ENCODE measurements at regions not wholly inside any gene's neighbourhood (a gene's known extent, or its start where the extent isn't known, plus 50 kb on each side); places are given as distances from the start of the nearest gene placed in this dataset.
"Not testable (repeated sequence)": the region's sequence is repeated elsewhere in the genome, so short reads cannot be mapped to it uniquely, and the experiment has no call there.

DNA sequence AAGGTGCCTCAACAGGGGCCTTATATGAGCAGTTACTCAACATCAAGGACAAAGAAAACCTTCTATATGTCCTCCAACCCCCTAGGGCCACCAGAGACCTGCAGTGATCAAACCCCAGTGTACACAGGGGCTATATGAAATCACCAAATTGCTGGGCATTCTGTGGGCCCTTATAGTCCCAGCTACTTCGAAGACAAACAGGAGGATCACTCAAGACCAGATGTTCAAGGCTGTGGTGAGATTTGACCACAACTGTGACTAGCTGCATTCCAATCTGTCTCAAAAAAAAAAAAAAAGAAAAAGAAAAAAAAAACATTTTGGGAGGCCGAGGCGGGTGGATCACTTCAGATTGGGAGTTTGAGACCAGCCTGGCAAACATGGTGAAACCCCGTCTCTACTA lies 51.0 kb upstream of the PRB2 start:
- DNase-seq: no peak

DNA sequence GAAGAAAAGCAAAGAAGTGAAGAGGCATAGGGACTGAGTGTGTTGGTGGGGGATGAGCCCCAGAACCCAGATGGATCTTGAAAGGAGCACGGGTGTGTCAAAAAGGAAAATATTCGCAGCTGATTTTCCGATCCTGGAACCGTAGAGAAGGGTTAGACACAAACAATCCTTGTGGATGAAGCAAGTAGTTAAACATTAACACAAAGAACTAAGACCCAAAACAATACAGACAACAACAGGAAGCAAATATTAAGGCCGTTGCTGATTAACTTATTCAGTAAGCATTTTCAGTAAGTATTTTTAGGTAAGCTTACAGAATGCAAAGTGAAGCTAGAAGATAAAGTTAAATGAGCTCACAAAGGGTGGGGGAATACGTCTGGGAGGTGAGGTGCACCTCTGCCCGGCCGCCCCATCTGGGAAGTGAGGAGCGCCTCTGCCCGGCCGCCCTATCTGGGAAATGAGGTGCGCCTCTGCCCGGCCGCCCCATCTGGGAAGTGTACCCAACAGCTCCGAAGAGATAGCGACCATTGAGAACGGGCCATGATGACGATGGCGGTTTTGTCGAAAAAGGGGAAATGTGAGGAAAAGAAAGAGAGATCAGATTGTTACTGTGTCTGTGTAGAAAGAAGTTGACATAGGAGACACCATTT lies 62.8 kb upstream of the PRB2 start:
- no peak for DNase-seq

DNA sequence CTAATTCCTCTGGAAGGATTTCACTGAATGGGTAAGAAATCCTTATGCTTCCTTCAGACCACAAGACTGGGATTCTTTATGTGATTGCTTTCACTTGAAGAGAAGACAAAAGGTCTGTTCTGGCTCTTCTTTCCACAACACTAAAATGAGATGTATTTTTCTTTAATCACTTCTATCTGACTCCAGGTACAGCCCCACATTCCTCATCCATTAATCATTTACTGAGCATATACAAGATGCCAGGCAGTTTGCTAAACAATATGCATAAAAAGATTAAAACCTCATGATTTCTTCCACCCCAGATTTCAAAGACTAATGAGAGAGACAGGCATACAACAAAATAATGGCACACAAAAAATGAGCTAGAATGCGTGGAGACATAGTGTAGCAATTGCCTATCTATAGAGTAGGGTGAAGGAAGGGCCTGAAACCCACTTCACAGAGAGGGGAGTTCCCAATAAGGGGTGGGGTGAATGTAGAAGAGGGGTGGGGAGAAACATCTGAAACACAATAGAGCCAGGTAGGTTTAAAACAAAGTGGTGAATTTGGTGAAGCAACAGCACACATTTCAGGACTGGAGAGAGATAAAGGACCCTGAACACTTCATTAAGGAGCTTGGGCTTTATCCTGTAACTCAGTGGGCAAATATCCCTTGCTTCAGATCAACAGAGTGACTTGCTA lies 65.1 kb upstream of the PRB2 start:
- DNase-seq: no peak

DNA sequence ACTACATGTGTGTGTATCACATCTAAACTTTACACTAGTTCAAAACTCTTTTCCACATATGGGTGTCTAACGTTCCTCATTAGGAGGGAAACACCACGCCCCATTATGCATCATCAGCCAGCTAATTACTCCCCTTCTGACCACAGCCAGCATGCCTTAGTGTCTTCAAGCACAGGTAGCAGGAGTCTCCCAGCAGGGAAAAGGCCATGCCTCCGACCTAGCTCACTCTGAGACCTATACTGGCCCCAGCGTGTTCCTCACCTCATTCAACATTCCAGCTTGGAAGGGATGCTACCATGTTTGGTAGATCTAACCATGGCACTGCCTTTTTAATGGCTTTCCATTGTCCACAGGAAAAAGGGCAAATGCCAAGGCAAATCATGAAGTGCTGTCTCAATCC lies 66.1 kb upstream of the PRB2 start:
- no peak for DNase-seq

DNA sequence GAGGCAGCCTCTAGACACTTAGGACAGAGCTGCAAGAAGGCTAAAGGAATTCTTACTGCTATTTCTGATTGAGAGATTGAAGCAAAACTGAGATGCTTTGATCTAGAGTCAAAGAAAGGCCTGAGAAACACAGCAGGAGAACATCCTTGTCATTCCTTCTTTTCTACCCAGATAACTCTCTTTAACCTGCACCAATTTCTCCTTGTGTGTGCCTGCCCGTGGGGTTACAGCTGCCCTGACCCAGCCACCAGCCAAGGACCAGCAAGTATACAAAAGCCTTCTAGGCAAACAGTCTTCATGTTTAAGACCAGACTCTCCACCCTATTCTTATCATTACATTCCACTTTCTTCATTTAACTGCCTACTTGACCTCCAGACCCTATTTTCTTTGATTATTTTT lies 81.7 kb upstream of the PRB2 start:
- DNase-seq: no peak

DNA sequence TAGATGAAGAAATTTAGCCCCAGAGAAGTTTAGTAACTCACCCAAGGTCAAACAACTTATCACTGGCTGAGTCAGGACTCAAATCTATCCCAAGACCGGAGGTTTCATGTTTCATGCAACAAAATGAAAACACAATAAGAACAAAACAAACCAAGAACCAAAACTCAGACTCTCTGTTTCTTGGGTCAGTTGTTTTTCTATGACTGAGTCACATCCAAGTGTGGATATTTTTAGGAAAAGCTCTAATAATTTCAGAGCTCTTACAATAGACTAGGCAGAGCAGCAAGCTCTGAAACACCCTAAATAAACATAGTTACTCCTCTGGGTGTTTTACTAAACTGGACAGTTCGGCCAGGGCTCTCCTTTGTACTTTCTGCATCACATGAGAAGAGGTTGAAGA lies 87.6 kb upstream of the PRB2 start:
- DNase-seq: no peak

DNA sequence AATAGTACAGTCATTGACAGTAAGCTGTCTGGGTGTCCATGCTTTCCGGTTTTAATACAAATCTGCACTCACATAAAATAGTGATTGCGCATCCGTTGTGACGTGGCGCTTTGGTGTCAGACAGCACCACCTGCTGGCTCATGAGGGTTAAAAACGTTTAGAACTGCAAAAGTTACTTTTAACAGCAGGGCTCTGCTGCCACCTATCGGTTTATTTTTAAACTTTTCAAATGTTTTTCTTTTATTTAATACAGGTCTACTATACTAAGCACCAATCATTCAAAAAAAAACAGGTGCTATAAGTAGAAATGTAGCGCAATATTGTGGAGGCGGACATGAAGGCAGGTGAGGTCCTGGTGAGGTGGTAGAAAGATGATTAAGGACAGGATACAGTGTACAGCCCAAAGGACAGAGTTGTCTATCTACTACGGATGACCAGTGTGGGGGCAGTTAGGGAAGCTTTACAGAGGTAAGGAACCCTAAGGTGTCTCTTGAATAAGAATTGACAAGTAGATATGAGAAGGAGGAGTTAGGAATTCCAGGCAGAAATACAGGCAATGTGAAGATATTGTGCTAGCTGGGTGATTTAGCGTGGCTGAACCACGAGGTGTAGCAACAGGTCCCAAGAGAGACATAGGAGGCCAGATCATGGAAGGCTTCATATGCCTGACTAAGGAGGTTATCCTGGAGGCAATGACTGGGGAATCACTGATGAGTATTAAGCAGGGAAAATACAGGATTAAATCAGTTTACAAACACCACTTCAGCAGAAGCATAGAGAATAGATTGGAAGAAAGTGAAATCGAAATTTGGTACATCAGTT lies 91.5 kb upstream of the PRB2 start:
- DNase-seq: peak; percentile 17

DNA sequence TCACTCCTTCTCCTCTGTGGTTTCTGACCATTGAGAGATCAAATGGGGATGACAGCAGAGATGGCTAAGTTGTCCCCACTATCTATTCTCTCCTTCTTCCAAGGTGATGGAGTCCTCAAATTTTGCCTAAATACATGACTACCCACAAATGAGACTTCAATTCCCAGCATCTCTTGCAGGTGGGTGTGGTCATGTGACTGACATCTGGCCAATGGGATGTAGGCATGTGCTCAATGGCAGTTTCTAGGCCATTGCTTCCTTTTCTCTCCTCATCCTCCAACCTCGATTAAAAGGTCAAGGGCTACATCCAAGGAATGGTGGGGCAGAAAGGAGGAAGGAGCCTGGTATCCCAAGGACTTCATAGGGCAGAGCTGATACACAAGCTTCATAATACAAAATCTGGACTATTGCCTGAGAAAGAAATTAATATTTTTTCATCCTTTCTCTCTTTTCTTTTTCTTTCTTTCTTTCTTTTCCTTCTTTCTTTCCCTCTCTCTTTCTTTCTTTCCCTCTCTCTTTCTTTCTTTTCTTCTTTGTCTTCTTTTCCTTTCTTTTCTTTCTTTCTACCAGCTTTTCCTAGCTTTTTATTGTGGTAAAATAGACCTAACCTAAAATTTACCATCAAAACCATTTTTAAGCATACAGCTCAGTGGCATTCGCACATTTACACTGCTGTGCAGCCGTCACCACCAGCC lies 100.9 kb upstream of the PRB2 start:
- no peak for DNase-seq

DNA sequence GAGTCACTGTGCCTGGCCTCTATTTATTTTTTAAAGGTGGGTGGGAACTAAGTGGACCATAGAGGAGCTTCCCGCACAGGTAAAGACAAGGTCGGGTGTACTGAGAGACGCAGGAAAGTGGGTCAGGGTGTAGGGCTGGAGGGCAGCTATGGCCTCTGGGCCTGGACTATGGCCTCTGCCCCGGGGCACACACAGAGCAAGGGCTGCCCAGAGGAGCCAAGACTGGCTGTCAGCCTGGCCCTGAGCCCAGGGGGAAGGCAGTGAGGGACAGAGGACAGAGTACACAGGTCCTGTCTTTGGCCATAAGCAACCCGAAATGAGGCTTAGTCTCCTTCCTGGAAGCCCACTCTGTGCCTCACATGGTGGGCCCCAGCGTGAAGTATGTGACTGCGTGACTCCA lies 102.1 kb upstream of the PRB2 start:
- DNase-seq: no peak

DNA sequence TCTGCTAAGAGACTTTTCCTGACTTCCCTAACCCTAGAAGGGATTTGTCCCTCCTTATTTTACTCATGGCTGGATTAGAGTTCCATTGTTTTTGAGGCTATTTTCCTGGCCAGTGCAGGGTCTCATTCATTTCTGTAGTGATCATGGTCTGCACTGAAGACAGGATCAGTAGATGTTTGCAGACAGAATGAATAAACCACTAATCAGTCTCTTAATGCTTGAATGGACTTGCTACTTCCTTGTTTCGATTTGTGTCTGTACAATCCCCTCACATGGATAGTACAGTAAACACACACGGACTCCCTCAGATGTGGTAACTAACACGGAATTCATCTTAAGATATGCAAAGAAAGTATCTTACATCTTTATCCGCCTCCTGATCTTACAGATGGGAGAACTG lies 102.6 kb upstream of the PRB2 start:
- DNase-seq: no peak

DNA sequence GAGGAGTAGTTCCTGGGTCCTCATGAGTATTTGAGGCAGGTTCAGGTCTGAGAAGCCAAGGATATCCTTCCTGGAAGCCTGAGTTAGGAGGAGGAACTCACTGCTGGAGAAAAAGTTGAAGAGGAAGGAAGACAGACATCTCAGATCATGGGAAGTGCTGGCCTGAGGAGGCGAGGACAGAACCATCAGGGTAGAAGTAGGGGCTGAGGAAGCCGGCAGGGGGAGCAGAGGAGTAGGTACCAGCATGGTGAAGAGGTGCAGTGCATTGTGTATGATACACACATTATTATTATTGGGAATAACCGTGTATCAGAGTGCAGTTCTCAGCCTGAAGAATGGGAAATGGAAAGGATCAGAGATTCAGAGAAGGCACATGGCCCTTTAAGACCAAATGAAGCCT lies 103.2 kb upstream of the PRB2 start:
- DNase-seq: not testable (repeated sequence)

DNA sequence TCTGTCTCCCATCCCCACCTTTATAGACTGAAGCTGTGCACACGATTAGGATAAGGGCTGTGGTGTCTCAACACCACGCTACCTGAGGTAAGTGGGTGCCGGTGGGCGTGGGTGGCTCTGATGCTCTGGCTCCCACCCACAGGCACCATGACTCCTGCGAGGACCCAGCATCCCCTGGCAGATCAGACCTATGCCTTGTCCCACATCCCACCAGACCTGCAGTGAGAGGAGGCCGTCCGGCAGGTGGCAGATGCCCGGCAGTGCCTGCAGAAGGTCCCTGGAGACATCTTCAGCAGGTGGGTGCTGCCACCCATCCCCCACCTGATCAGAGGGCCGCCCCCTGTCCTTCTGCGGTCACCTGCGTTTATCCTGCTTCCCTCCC lies 104.4 kb upstream of the PRB2 start:
- no peak for DNase-seq

DNA sequence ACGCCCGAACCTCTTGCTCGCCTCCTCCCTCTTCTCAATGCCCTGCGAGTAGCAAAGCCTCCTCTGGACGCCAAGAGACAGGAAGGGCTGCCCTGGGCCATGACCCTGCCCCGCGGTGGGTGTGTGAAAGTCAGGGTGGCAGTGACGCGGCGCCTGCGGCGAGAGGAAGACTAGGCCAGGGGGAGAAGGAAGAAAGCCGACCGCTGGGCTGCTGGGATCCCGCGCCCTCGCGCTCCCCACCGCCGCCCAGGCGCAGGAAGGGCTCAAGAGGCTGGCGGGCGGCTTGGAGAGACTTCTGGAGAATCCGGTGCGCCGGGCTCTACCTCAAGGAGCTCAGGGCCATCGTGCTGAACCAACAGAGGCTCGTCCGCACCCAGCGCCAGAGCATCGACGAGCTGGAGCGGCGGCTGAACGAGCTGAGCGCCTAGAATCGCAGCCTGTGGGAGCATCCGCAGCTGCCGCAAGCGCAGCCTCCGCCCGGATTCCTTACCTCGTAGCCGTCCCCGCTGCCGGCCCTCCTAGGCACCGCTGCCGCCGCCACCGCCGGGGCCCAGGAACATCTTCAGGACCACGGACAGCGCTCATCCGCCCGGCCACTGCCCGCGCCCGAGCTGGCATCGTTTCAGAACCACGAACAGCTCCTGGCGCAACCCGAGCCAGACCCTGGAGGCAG lies 105.0 kb upstream of the PRB2 start:
- no peak for DNase-seq

DNA sequence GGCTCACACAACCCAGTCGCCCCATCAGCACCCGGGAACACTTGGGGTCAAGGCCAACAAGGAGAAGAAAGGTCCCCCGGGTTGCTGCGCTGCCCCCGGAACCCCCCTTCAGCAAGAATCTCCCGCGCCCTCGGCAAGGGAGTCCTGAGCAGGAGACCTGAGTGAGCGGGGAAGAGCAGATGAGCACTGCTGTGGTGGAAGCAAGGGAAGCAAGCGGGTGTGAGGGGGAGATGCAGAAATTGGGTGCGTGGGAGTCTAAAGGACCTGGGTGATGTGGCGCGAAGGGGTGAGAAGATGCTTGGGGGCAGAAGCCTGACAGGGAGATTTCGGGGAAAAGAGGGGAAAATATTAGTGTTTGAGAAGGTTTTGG lies 105.5 kb upstream of the PRB2 start:
- no peak for DNase-seq

DNA sequence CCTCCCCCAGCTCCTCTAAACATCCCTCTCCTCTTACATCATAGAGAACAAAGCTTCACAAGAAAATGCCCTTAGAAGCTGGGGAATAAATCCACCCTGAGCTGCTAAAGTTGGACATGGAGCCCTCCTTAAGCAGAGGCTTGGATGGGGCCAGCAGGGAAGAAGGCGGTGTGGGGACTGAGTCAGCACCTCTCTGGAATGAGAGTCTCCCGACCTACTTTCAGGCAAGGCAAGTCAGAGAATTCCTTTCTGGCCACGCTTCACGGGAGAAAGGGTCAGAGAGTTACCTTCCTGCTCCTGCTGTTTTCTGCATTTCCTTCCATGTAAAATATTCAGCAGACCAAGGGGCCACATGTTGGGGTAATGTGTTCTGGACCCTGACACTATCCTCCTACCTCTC lies 113.3 kb upstream of the PRB2 start:
- no peak for DNase-seq

DNA sequence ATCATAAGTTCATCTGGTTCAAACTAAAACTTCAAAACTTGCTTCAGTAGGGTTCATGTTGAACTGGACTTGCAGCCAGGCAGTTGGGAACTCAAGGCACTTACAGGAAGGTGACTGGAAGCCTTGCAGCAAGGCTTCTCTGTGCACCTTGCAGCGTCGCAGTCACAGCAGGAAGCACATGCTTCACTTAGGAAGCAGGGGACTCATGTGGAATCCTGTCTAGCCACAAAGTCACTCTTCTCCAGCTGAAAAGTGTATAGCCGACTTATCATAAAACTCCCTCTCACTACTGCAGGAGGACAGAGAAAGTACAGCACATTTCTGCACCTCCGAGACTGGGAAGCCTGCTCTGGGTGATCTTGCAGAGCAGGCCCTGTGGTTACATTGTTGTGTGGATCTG lies 114.0 kb upstream of the PRB2 start:
- no peak for DNase-seq

DNA sequence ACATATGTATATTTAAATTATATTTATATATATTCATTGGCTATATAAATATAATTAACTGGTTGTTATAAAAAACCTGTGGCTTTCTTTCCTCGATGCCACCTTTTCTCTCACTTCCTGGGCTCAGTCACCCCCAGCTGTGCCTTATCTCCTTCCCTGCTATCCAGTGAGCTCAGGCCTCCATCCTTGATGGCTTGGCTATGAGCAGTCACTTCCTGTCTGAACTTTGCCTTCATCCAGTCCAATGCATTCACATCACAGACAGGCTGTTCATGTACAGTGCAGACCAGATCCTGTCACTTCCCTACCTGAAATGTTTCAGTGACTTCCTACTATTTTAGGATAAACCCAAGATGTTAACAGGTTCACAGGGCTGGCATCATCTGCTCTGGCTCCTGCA lies 115.3 kb upstream of the PRB2 start:
- DNase-seq: no peak

DNA sequence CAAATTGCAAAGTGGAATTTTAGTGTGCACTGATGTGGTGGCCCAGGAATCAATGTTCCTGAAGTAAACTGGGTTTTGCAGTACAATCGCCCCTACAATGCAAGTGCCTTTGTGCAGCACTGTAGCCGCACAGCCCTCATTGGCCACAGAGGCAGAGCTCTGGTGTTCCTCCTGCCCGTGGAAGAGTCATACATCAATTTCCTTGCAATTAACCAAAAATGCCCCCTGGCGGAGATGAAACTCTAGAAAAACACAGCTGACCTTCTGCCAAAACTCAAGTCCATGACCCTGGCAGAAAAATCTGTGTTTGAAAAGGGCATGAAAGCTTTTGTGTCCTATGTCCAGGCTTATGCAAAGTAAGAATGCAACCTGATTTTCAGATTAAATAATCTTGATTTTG lies 117.9 kb upstream of the PRB2 start:
- no peak for DNase-seq

DNA sequence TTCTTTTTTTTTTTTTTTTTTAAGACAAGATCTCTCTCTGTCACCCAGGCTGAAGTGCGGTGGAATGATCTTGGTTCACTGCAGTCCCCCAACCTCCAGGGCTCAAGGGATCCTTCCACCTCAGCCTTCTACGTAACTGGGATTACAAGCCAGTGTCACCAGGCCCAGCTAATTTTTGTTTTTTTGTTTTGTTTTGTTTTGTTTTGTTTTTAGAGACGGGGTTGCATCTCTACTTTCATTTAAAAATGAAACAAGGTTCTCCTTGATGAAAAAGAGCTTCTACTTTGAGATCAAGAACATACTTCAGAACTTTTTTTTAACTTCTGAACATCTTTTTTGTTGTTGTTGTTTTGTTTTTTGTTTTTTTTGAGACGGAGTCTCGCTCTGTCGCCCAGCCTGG lies 121.7 kb upstream of the PRB2 start:
- DNase-seq: no peak

DNA sequence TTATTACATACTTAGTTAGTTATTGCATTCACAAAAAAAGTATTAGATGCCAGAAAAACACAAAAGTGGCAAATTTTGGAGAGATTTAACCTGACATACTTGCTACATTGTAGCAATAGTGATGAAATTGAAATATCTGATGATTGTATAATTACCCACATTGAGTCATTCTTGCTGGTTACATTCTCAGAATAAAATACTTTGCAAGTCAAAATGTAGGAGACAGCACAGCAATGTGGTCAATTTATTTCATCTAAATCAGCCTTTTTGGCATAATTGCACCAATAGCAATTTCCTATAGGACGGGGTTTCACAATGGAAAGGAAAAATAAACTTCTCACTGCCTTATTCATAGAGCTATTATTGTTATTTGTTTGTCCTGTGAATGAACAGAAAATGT lies 125.0 kb upstream of the ETV6 start:
- no peak for DNase-seq

DNA sequence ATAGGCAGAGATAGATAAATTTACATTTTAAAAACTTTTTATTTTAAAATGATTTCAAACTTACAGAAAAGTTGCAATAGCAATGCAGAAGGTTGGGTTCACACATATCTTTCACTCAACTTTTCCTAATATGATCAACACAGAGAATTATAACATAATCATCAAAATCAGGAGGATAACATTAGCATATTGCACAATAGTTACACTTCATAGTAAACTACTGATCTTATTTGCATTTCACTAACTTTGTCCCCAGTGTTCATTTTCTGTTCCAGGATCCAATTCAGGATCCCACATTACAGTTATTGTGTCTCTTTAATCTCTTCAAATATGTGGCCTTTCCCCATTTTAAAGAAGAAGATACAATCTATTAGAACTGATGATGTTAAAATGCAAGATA lies 115.4 kb upstream of the ETV6 start:
- no peak for DNase-seq

DNA sequence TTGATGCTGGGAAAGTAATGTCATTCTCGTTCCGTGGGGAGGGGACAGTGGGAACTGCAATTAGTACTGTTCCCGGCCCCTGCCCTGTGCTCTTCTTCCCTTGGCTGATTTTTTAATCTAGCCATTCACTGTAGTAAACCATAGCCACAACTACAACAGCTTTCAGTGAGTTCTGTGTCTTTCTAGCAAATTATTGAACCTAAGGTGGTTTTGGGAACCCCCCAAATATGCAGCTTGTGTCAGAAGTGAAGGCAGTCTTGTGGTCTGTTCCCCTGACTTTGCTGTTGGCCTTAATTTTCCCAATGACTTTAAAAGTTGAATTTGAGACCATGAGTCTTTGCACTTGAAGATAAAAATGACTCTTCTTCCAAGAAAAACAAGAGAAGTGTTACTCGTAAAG lies 114.3 kb upstream of the ETV6 start:
- no peak for DNase-seq

DNA sequence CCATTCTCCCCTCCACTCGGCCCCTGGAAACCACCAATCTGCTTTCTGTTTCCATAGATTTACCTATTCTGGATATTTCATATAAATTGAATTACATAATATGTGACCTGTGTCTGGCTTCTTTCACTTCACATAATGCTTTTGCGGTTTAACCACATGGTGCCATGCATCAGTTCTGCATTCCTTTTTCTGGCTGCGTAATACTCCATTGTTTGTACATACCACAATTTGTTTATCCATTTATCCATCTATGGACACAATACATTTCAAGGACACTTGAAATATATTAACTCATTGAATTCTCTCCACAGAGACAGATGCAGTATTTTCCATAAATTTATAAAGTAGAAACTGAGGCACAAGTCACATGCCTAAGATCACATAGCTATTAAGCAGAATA lies 110.3 kb upstream of the ETV6 start:
- DNase-seq: no peak

All from NK-92 treated with Interleukin-12 subunit alpha and Interleukin-12 subunit beta, amount 100 ng/mL, for 24 hours (cell line).